Keratinocyte (primary cell): ENCODE measurements at regions not wholly inside any gene's neighbourhood (a gene's known extent, or its start where the extent isn't known, plus 50 kb on each side); places are given as distances from the start of the nearest gene placed in this dataset.

Experiments
- CTCF ChIP-seq, 3 experiments: IDR thresholded peaks in 1 of 3; conservative IDR thresholded peaks in 1 of 3; optimal IDR thresholded peaks in 1 of 3; 2 replicates in 2 of 3; 3 replicates in 1 of 3; pipeline versions ENCODE3 to v1.5.1; 2011; ENCODE audit warnings: low read length in 3 of 3, mild to moderate bottlenecking in 3 of 3, moderate library complexity in 2 of 3, control low read depth in 1 of 3, inconsistent platforms in 1 of 3; ENCODE audit not compliant: insufficient read depth in 2 of 3; ENCODE audit errors: extremely low read depth in 1 of 3
- EZH2 ChIP-seq: IDR thresholded peaks from one replicate; pipeline ENCODE4 v1.6.1; 2012; ENCODE audit warnings: inconsistent platforms, mild to moderate bottlenecking, low read length, moderate library complexity

DNA sequence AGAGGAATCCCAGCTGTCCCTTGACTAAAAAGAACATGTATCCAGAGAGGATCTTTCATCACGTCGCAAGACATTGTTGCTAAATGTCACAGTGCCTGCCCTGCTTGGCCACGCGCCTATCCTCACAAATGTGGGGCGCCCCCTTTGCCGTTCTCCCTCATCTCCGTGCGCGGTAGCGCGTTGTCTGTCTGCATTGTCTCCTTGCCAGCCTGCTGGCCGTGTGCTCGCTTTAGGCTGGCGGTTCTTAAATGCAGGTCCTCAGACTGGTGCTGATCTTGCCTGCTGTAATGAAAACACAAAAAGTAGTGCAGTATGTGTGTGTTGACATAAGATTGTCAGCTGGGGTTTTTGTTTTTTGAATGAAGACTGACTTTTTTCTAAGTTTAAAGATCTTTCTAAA lies 198.2 kb upstream of the RGS6 start:
- TF ChIP-seq CTCF (optimal IDR thresholded peaks at IDR 0.05 in 1 of 3, IDR thresholded peaks at IDR 0.05 in 1 of 3, conservative IDR thresholded peaks at IDR 0.05 in 1 of 3; ENCODE audit: extremely low read depth in 1 of 3, insufficient read depth in 2 of 3, low read length in 3 of 3) = no peak
- TF ChIP-seq EZH2 = no peak
